Right kidney (tissue), 1 donor: ENCODE measurements at regions not wholly inside any gene's neighbourhood (a gene's known extent, or its start where the extent isn't known, plus 50 kb on each side); places are given as distances from the start of the nearest gene placed in this dataset.
A peak's percentile ranks its signal among the peaks of the same experiment; 100 is the strongest.
"Not testable (repeated sequence)": the region's sequence is repeated elsewhere in the genome, so short reads cannot be mapped to it uniquely, and the experiment has no call there.

ENCODE experiments used
- DNase-seq: peaks from one replicate; pipeline ENCODE4 v3.0.0-alpha.2; 2016

DNA sequence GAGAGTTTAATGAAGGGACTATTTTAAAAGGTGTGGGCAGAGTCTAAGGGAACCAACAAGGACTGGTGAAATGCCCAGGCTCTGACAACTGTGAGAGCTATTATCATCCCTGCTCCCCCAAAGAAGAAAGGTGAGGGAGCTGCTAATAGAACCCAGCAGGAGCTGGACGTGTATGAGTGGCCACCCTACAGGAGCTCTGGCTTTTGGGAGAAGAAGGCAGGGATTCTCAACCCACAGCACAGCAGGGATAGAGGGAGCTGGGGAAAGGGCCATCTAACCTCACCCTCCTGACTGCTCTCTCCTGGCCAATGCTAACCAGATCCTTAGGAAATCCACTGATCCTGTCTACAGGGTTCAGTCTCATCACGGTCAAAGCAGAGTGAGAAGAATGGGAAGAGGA, 57.1 kb downstream of the GRIN2B start:
- no peak for DNase-seq

DNA sequence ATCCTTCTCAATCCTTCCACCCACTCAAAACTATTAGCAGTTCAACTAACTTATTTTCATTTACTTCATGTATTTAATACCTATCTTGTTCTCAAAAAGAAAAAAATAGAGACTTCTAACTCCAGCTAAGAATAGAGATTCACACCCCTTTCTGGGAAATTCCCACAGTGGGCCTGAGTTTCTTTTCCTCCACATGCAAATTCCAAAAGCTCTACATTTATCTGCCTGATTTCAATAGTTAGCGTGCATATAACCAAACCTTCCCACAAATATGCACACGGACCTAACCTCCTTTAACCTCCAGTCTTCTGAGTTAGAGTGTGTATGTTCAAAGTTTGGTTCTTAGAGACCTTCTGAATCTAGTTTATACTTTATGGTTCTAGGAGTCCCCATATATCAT, 62.5 kb downstream of the GRIN2B start:
- no peak for DNase-seq

DNA sequence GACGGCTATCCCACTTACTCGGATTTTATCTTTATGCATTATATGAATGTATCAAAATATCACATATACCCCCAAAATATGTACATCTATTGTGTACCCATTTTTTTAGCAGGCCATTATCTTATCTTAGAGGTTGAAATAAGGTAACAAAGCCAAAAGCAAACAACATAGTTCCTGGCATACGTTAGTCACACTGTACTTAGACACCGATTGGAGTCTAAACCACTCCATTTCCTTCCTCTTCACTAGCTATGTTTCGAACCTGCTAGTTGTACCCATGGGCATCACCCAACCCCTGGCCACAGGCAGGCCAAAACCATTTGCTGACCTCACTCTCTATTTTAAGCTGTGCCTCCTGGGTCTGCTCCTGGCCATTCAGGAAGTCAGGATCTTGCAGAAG, 66.3 kb downstream of the GRIN2B start:
- DNase-seq, result no peak

DNA sequence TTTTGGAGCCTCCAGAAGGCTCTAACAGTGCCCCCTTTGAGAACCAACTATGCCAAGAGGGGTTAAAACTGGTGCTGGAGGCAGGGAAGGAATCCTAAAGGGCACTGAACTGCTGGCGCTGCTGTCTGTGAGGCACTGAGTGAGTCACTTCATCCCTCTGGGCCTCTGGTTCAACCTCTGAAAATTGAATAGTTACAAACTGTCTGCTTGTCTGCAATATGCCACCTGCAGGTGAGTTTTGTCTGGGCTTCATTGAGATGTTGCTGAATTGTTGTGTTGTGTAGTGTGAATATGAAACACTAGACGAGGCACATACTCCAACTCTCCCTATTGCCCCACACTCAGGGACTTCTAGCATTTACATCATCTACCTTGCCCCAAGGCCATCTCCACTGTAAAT, 68.0 kb downstream of the GRIN2B start:
- DNase-seq, result no peak

DNA sequence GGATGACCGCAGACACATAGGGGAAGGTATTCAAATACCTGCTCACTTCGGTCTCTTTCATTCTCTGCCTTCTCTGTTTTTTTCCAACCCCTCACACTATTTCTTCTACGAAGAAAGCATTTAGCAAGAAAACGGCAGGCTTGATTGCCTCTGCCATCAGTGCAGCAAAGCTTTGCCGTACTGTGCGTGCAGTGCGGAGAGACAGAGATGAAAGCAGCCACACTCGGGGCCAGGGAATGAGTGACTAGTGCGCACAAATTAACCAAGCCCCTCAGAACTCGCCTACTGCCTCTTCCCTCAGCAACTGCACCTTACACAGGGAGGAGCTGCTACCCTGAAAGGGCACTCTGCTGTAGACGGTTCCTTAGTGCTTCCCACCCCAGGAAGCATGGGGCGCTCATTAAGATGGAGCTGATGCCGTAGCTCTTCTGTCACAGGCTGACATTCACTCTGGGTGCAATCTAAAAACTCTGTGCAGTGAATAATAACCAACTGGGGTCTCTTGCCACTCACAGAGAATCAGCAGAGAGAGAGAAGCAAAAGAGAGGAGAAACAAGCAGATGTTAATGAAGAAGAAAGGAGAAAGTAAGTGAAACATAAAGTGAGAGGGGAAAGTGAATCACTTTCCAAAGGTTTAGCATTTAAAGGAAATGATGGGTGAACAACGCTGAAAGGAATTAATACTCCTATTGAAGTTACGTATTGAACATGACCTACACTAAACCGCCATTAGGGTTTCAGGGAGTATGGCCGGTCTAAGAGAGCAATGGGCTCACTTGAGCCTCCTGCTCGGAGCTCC, 69.4 kb downstream of the GRIN2B start:
- no peak for DNase-seq

DNA sequence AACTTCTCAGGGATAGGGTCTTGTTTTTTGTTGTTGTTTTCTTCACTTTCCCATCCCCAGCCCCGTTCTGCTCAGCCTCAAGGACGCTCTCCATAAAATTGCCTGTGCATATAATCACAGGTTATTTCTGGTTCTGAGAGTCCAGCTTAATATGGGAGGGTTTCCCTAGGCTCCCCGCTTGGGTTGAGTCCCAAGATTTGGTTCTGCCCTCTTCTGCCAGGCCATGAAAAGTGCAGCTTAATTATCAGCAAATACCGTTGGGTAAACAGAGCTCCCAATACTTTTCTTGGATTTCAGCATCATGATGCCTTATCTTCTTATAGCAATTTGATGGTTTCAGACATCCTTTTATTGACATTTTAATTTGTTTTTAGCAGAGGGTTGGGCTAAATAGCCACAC, 75.6 kb downstream of the GRIN2B start:
- no peak for DNase-seq

DNA sequence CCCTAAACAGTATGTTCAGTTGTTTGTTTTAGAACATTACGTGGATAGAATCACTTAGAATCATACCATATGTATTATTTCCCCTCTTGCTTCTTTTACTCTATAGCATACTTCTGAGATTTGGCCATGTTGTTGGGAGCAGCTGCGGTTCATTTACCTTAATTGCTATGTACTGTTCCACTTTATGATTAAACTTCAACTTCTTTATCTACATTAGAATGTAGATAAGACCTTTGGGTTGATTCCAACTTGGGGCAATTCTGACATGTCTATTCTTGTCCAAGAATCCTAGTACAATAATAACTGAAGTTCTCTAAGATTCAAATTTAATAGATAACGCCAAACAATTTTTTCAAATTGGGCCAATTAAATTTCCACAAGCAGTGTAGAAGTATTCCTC, 80.7 kb downstream of the GRIN2B start:
- DNase-seq, result no peak

DNA sequence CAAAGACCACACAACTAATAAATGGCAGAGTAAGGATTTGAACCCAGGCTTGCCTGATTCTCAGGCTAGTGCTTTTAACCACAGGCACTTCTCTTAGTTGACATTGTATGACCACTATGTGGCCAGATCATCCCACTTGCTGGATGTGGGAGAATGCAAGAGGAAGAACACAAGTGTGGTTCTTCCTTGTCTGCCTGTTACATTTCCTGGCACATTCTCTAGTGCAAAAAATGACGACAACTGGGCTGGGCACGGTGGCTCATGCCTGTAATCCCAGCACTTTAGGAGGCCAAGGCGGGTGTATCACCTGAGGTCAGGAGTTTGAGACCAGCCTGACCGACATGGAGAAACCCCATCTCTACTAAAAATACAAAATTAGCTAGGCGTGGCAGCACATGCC, 83.0 kb downstream of the GRIN2B start:
- not testable (repeated sequence) for DNase-seq

DNA sequence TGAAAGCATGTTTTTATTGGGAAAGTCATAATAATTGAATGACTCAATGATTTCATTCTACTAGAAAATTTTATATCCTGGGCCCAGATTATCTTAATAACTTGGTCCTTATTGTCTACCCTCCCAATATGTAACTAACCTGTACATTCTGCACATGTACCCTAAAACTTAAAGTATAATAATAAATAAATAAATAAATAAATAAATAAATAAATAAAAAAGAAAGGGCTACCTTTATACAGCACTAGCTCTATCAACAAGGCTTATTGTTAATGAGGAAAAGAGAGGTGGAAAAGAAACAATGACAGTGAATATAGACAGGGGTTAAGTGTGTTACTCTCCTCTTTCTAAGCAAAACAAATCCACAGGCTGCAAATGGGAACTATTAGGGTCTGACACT, 83.6 kb downstream of the GRIN2B start:
- no peak for DNase-seq

DNA sequence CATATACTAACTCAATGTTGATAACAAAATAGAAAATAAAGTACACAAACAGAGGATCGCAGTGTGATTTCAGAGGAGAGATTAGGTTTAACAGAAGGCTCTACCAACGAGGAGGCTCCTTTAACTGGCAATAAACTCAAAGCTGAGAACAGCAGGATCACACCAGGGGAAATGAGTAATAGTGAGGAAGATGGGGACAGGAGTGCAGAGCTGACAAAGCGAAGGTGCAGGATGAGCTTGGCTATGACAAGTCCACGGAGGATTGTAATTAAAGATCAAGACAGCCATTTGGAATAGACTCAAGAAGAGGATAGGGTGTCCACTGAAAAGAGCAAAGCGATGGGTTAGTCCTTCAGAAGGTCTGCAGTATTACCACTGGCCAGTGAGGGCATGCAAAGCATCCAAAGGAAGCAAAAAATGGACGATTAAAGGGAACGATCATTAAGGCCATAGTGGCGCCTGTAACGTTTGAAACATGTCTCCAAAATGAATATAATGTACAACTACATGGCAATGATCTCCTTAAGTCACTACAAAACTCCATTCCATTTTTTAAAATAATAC, 85.3 kb downstream of the GRIN2B start:
- DNase-seq, result no peak

DNA sequence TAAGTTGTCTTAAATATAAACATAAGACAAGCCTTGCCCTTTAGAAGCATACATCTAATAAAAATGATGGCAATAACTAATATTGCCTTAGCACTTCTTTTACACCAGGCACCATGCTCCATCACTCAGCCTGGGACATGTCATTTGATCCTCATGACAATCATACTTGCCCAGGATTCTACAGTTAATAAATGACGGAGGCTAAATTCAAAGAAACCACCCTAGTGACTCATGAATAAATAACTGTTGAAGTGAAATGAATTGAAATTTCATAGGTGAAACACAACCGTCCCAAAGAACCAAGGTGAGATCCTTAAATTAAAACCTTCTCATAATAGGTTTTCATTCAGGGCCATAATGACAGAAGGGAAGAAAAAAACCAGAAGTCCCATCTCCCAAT, 89.5 kb downstream of the GRIN2B start:
- no peak for DNase-seq

DNA sequence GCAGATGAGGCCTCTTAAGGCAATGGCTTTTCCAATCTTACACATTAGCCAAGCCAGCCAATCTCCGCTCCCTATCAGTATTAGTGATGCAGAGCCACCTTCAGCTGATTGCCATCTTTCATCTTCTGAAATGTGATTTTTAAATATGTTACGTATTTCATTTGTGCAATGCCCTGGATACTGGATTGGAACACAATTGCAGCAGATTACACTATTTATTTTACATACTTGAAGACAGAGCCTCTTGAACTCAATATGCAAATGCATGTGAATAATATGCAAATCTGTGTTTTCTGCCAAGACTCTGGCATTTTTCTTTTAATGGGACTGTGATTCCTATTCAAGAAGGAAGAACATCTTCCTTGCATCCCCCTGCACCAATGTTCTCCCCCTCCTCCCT, 90.5 kb downstream of the GRIN2B start:
- no peak for DNase-seq

DNA sequence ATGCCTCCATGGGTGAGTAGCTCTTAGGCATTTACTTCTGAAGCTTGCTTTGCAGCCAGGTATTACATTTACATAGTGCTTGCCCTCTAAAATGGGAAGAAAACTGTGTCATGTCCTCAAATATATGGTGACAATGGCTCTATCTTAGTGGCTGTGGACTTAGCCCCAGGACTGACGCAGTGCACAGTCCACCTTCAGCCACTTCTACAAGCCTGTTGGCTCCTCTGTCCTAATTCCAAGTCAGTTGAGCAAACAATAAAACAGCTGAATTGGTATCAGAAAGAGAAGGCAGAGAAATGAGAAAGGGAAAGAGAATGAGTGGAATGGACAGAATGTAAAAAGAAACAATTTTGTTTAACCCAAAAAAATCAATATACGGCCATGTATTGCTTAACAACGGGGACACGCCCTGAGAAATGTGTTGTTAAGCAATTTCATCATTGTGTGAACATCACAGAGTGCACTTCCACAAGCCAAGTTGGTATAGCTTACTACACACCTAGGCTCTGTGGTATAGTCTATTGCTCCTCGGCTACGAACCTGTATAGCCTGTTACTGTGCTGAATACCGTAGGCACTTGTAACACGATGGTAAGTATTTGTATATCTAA, 93.5 kb downstream of the GRIN2B start:
- DNase-seq, result no peak

DNA sequence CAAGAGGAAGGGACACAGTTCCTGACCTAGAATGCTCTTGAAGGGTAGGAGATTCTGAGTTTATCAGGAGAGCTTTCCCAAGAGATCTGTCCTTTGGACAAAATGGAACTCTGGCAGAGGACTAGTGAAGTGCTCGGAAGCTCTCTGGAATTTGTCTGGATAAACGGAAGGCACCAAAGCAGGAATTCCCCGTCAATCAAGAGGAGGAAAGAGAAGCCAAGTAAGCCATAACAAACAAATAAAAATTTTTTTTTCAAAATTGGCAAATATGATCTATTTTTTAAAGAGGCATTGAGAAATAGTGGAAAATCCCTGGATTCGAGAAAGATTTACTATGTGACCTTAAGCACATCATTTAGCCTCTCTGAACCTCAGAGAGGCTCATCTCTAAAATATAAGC, 99.2 kb downstream of the GRIN2B start:
- no peak for DNase-seq

DNA sequence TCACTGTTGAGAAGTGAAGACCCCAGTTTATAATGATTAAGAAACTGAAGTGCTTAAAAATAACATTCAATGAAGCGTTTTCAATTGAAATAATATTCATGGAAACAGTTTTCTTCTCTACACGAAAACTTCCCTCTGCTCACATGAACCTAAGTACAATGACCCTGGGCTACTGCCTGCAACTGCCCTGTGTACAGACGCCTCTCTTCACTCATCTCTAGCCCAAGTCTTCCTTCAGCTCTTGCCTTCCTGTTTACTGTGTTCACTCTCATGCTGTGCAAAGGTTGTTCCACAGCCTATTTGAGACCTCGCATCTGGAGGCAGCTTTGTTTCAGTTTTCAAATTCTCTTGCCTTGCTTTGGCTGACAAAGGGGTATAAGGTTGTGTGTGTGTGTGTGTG, 100.8 kb downstream of the GRIN2B start:
- no peak for DNase-seq

DNA sequence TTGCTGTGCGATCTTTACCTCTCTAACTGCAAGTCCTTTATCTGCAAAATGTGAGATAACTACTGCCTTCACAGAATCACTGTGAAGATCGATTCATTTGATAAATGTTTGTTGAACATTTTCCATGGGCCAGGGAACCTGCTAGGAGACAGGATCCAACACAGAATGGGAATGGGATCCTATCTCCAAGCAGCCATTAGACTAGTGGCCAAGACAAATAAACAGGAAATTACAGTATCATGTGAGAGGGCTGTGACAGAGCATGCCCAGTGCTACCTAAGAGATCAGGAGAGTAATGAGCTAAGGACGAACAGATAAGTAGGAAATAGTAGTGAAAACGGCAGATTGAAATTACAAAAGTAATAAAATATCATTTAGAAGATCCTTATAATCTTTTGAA, 105.7 kb downstream of the GRIN2B start:
- DNase-seq, result no peak

DNA sequence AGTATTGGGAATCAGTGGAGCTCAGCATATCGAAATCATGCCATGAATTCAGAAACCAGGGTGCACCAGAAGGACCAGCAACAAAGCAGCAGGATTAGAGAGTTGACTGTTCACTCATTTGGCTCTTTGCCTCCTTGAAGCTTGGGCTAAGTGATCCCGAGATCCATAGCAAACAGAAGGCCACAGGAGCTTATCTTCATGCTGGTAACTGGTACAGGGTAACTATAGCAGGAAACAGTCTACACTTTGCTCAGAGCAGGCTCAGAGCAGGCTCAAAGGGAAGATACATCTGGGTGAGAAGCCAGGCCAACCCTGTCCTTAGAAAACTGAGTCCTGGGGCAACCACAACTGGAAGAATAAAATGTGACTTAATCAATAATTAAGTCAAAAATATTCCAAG, 111.1 kb downstream of the GRIN2B start:
- no peak for DNase-seq

DNA sequence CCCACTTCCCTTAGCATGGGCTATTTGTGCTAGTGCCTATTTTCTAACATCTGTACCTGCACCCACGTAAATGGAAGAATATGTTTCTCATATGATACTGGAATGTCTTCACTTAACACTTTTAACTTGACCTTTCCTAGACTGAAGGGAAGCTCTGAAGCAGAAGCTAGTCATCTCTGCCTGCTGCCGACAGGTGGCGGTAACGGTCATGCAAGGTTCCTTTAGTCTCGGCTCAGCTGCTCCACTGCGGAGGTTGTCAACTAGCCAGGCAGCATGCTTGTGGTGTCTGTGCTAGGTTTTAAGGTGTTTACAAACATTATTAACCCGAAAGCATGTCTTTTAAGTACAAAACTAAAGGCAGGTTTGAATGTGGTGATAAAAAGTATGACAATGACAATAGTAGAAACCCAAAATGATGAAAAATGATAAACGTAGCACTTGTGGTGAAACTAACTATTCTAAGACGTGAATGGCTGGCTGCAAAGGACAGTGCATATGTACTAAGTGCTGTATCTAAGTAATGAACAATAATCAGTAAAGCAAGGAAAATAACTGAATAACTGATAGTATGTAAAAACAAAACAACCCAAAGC, 117.2 kb downstream of the GRIN2B start:
- DNase-seq, result peak; percentile 33

DNA sequence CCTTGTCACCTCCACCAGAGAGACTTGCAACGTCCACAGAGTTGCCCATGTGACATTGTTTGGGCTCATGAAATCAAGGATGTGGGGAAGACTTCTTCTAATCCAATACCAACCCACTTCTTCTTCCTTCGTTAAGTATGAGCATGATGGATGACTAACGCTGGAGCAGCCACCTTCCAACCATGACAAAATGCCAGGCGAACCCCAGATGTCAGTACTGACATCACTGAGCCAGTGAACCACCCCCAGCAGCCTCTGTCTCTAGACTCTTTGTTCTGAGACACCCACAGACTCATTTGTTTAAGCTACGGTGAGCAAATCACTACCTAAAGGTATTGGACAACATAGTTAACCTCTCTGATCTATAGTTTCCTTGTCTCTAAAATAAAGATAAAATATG, 123.7 kb downstream of the GRIN2B start:
- DNase-seq, result no peak

DNA sequence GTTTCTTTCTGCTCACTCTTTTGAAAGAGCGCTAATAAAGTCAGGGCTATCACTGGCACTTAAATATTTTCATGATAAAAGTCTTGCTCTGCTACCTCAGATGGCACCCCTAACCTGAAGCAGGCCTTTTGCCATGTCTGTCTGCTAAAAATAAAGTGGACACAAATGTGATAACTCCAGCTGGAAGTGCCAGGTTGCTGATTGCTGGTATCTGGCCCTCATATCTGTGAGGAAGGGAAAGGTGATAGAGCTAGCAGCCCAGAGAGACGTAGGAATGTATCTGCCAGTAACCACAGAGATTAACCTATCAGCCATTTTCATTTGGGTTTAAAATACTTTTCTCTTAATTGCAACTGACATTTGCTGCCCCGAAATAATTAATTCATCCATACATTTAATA, 127.9 kb downstream of the GRIN2B start:
- DNase-seq, result no peak

DNA sequence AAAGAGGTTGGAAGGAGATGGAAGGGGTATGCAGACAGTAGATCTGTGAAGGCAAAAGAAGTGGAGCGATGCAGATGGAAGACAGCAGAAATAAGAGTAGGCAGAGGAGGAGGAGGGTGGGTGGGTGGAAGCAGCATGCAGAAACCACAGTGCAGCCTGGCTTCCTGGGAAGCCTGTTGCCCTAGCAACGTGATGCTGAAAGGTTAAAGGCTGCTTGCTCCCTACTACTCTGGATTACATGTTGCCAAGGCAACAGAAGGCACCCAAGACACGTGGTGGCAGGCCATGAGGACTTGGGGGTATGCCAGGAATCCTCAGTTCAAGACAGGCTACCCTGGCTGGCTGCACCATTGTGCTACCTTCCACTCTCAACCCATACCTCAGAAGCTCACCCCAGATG, 129.6 kb downstream of the GRIN2B start:
- no peak for DNase-seq

DNA sequence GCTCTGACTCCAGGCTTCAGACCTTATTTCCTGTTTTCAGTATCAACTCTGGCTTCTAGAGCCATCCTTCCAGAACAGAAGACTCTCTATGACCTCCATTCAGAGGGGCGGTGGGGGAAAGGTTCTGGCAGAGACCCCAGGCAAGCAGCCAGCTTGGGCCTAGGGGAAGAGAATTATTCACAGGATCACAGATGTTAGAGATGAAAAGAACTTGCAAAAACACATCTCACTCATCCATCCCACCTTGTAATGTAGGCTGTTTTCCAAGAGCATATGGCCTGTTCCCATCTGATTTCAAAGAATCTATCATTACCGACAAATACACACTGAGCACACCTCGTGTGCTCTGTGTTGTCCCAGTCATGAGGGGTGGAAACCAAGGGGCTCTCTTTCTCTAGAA, 131.9 kb downstream of the GRIN2B start:
- no peak for DNase-seq

DNA sequence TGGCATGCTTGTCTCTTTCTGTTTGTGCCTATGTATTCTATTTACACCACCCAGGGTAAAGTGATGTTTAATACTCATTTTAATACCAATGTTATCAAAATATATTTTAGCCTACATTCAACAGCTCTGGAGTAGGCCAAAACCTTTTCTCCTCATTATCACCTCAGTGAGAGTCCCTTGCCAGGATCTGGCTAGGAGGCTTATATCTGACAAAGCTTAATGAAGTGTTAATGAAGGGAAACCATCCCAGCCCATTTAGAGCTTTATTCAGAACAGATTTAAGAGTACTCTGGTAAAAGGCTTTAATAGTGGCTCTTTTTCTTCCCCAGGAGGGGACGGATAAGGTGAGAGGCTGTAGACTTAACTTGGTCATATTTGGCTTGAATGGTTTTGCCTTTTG, 137.6 kb downstream of the GRIN2B start:
- no peak for DNase-seq

DNA sequence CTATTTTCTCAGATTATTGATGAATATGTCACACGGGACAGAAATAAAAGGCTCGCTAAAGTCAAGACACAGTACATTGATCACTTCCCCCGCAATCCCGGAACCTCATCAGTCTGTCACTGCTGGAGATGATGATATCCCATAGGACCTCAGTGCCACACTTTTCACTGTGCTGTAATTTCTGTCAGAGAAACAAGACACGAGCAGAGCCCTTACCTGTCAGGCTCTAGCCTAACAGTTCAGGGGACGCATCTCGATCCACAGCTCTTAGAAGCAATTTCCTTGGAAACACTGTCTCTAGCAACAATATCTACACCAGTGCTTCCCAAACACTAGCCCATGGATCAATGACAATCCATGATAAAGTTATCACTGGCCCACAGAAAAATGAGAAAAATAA, 140.0 kb downstream of the GRIN2B start:
- DNase-seq, result no peak
